Tibial nerve (tissue), 4 donors: ENCODE measurements at regions not wholly inside any gene's neighbourhood (a gene's known extent, or its start where the extent isn't known, plus 50 kb on each side); places are given as distances from the start of the nearest gene placed in this dataset.
"Not testable (repeated sequence)": the region's sequence is repeated elsewhere in the genome, so short reads cannot be mapped to it uniquely, and the experiment has no call there.

Source experiments
- DNase-seq, 2 donors: peaks; one replicate each; pipeline ENCODE4 v3.0.0-alpha.2; 2019; ENCODE audit warnings: low spot score in 2 of 2
- H3K27ac ChIP-seq, 4 donors: fragments of 200-600 bp; sonication (generic) in 3 of 4; one replicate each; pipeline ENCODE4 v1.5.1; 2017 to 2019; ENCODE audit warnings: mild to moderate bottlenecking in 1 of 4
- H3K27me3 ChIP-seq, 2 donors: fragments of 200-600 bp; sonication (generic) in 1 of 2; one replicate each; pipeline versions ENCODE4 v1.5.1 to v1.6.0; 2017 to 2019
- H3K36me3 ChIP-seq, 3 donors: fragments of 200-600 bp; sonication (generic); one replicate each; pipeline ENCODE4 v1.5.1; 2018 to 2019
- H3K4me1 ChIP-seq, 4 donors: fragments of 200-600 bp; sonication (generic) in 3 of 4; one replicate each; pipeline ENCODE4 v1.5.1; 2017 to 2019
- H3K4me3 ChIP-seq, 4 donors: fragments of 200-600 bp; sonication (generic) in 3 of 4; one replicate each; pipeline ENCODE4 v1.5.1; 2017 to 2019; ENCODE audit warnings: mild to moderate bottlenecking in 1 of 4, moderate library complexity in 1 of 4
- H3K9me3 ChIP-seq, 4 donors: fragments of 200-600 bp; sonication (generic) in 3 of 4; one replicate each; pipeline ENCODE4 v1.5.1; 2017 to 2019
- WGBS, 2 donors: methylation state at CpG; one replicate each; pipeline ENCODE4 v1.1.5; 2018; 5-methylcytosine and 5-hydroxymethylcytosine counted together

- DNase-seq, H3K4me3 ChIP-seq, H3K36me3 ChIP-seq, H3K9me3 ChIP-seq, H3K27ac ChIP-seq, H3K27me3 ChIP-seq, H3K4me1 ChIP-seq: not testable (repeated sequence)
- WGBS, 2 donors, result 40% methylated on average over 1 of the region's 1 CpG
These were observed 541.1 kb downstream of the TTLL7 start for GRCh38 chr1:83457735-83458248.

DNA sequence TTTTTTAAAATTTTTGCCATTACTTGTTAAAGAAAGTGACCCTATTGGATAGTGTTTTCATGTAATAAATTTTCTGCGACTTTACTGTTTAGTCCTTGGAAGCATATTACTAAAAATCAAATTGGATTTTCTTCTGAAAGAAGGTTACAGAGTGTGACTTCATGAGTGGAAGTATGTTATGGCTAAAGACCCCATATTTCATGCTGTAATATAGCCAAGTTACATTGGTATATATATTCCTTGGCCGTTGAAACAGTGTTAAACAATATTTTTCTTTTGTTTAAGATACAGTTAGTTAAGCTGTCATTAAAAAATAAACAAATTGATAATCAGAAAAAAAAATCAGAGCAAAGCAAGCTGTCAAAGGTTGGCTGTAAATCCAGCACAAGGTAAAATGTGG lies 541.7 kb downstream of the TTLL7 start:
- not testable (repeated sequence) for H3K27ac ChIP-seq, DNase-seq, H3K4me1 ChIP-seq, H3K27me3 ChIP-seq, H3K9me3 ChIP-seq, H3K36me3 ChIP-seq, H3K4me3 ChIP-seq
- WGBS, 2 donors, result 73 to 82% methylated on average over 2 of the region's 2 CpGs

GRCh38 chr1:83455753-83456152 lies 543.2 kb downstream of the TTLL7 start:
- not testable (repeated sequence) for H3K9me3 ChIP-seq, H3K27ac ChIP-seq, H3K27me3 ChIP-seq, DNase-seq, H3K36me3 ChIP-seq, H3K4me1 ChIP-seq, H3K4me3 ChIP-seq
- WGBS, 2 donors, result 44 to 50% methylated on average over 1 of the region's 1 CpG

DNA sequence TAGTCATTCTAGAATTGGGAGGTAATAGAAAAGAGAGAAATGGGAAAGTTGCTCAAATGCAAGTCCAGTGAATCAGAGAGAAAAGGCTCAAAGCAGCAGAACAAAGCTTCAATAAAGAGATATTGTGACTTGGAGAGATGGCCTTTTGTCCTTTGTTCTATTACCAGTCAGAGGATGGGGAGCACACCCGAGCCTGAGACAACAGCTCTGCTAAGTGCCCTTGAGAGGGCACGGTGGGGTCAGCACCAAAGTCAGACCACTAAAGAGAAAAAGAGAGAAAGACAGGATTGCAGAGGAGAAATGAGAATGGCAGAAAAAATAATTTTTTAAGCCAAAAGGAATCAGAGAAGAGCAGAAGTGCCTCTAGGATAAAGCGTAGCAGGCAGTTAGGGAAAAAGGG lies 553.1 kb downstream of the TTLL7 start:
- DNase-seq, result not testable (repeated sequence)

GRCh38 chr1:83442412-83442811 lies 556.5 kb downstream of the TTLL7 start:
- H3K36me3 ChIP-seq, H3K9me3 ChIP-seq, DNase-seq, H3K4me3 ChIP-seq, H3K4me1 ChIP-seq, H3K27ac ChIP-seq, H3K27me3 ChIP-seq: not testable (repeated sequence)
- 96 to 100% methylated on average over 2 to 3 of the region's 3 CpGs for WGBS, 2 donors

More for the DNA sequence above, 553.1 kb downstream of the TTLL7 start:
- not testable (repeated sequence) for H3K36me3 ChIP-seq, H3K27me3 ChIP-seq, H3K27ac ChIP-seq, H3K4me1 ChIP-seq, H3K4me3 ChIP-seq, H3K9me3 ChIP-seq
- 50 to 58% methylated on average over 2 to 3 of the region's 3 CpGs for WGBS, 2 donors

- not testable (repeated sequence) for H3K27ac ChIP-seq, H3K4me3 ChIP-seq, H3K36me3 ChIP-seq, DNase-seq, H3K9me3 ChIP-seq, H3K27me3 ChIP-seq, H3K4me1 ChIP-seq
- WGBS, 2 donors, result 54 to 75% methylated on average over 2 to 3 of the region's 3 CpGs
These were observed 558.3 kb downstream of the TTLL7 start for GRCh38 chr1:83440586-83440985.

- DNase-seq, H3K4me3 ChIP-seq, H3K36me3 ChIP-seq, H3K27ac ChIP-seq, H3K27me3 ChIP-seq, H3K4me1 ChIP-seq, H3K9me3 ChIP-seq: not testable (repeated sequence)
- WGBS, 2 donors, result 61 to 95% methylated on average over 1 of the region's 1 CpG
These were observed 558.9 kb downstream of the TTLL7 start for GRCh38 chr1:83440021-83440420.

DNA sequence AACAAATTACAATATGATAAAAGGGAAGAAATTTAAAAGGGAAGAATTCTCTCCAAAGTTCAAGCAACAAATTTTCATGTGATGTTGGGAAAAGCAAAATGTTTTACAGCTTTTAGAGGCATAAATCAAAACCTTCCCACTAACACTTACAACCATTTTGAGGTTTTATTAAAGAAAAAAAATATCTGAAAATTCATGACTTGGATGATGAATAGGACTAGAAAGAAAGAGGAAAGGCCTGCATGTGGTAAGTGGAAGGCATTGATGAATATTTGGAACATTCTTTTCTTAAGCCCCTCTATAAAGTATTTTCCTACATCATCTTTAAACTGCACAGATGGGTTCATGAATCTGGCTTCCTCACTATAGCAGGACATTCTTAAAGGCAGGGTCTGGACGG lies 560.6 kb downstream of the TTLL7 start:
- H3K4me3 ChIP-seq, H3K4me1 ChIP-seq, H3K9me3 ChIP-seq, H3K27me3 ChIP-seq, DNase-seq, H3K36me3 ChIP-seq, H3K27ac ChIP-seq: not testable (repeated sequence)
- WGBS, 2 donors, result 88 to 97% methylated on average over 1 of the region's 1 CpG

- H3K27ac ChIP-seq, DNase-seq, H3K36me3 ChIP-seq, H3K4me1 ChIP-seq, H3K27me3 ChIP-seq, H3K4me3 ChIP-seq, H3K9me3 ChIP-seq: not testable (repeated sequence)
- 39 to 68% methylated on average over 2 of the region's 2 CpGs for WGBS, 2 donors
These were observed 563.6 kb downstream of the TTLL7 start for GRCh38 chr1:83435336-83435735.

GRCh38 chr1:83427566-83427965 lies 571.4 kb downstream of the TTLL7 start:
- H3K4me1 ChIP-seq, H3K27ac ChIP-seq, H3K36me3 ChIP-seq, DNase-seq, H3K9me3 ChIP-seq, H3K27me3 ChIP-seq, H3K4me3 ChIP-seq: not testable (repeated sequence)
- 67 to 73% methylated on average over 2 of the region's 2 CpGs for WGBS, 2 donors

DNA sequence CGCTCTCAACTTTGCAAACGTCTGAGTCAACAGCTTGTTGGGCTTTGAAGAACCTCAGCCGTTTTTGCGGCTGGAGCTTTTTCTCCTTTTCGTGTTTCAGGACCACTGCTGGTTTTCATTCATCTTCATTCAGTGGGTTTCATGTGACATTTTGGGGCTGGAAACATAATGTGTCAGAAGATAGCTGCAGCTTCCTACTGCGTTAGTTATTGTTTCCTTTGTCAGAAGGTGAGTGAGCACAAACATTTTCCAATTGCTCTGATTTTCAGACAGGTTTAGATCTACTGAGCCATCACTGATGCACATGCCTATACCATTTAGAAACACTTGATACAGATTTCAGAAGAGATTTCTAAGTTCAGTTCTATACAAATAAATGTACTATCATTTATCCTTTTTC lies 575.5 kb downstream of the TTLL7 start:
- DNase-seq, H3K4me3 ChIP-seq, H3K27me3 ChIP-seq, H3K36me3 ChIP-seq, H3K27ac ChIP-seq, H3K4me1 ChIP-seq, H3K9me3 ChIP-seq: not testable (repeated sequence)
- 86 to 88% methylated on average over 6 of the region's 6 CpGs for WGBS, 2 donors
